Spleen (tissue), 11 donors: ENCODE measurements at regions not wholly inside any gene's neighbourhood (a gene's known extent, or its start where the extent isn't known, plus 50 kb on each side); places are given as distances from the start of the nearest gene placed in this dataset.

ENCODE experiments used
- DNase-seq: peaks from one replicate; pipeline ENCODE4 v3.0.0-alpha.2; 2020
- H3K27ac ChIP-seq, 8 donors: fragments of 200-600 bp; sonication (generic) in 7 of 8; 1 replicate in 4 of 8; 2 replicates in 4 of 8; pipeline versions ENCODE4 v1.5.0 to v1.8.0; 2016 to 2021; ENCODE audit warnings: inconsistent platforms in 4 of 8, mild to moderate bottlenecking in 4 of 8, moderate library complexity in 1 of 8
- H3K27me3 ChIP-seq, 7 donors: fragments of 200-600 bp; sonication (generic) in 6 of 7; replicated peaks in 1 of 7; 1 replicate in 4 of 7; 2 replicates in 3 of 7; pipeline versions ENCODE4 v1.5.0 to v1.8.0; 2016 to 2021; ENCODE audit warnings: inconsistent platforms in 3 of 7, mild to moderate bottlenecking in 1 of 7
- H3K36me3 ChIP-seq, 6 donors: fragments of 200-600 bp; sonication (generic) in 5 of 6; 1 replicate in 4 of 6; 2 replicates in 2 of 6; pipeline versions ENCODE4 v1.5.0 to v1.8.0; 2016 to 2021; ENCODE audit warnings: inconsistent platforms in 2 of 6
- H3K4me1 ChIP-seq, 6 donors: fragments of 200-600 bp; sonication (generic) in 5 of 6; 1 replicate in 3 of 6; 2 replicates in 3 of 6; pipeline versions ENCODE4 v1.5.0 to v1.8.0; 2016 to 2021; ENCODE audit warnings: inconsistent platforms in 3 of 6
- H3K4me3 ChIP-seq, 8 donors: fragments of 200-600 bp; sonication (generic) in 7 of 8; 1 replicate in 4 of 8; 2 replicates in 4 of 8; pipeline versions ENCODE4 v1.5.0 to v1.8.0; 2016 to 2021; ENCODE audit warnings: inconsistent platforms in 4 of 8, mild to moderate bottlenecking in 4 of 8, moderate library complexity in 2 of 8
- H3K9me3 ChIP-seq, 8 donors: fragments of 200-600 bp; sonication (generic) in 7 of 8; 1 replicate in 4 of 8; 2 replicates in 4 of 8; pipeline versions ENCODE4 v1.5.0 to v1.8.0; 2016 to 2021; ENCODE audit warnings: inconsistent platforms in 4 of 8
- POLR2A ChIP-seq, 3 donors: fragments of 450-650 bp; IDR thresholded peaks; one replicate each; pipeline ENCODE4 v1.5.1; 2017; ENCODE audit warnings: antibody characterized with exemption in 3 of 3, mild to moderate bottlenecking in 1 of 3
- POLR2AphosphoS5 ChIP-seq, 3 donors: sonication (generic); formaldehyde crosslinking; IDR thresholded peaks; one replicate each; pipeline ENCODE4 v1.5.1; 2017; ENCODE audit warnings: antibody characterized with exemption in 3 of 3
- WGBS, 5 donors: extraction: QIAGEN DNeasy Blood & Tissue Kit in 3 of 5; methylation state at CpG; one replicate each; pipeline versions ENCODE4 v1.1.5 to v1.1.7; 2013 to 2018; 5-methylcytosine and 5-hydroxymethylcytosine counted together
- intact Hi-C: fragments of 100-400 bp; cut with DNase I; formaldehyde crosslinking; loops from one replicate; pipeline ENCODE4 v1.15.0; 2023; ENCODE audit warnings: low total_unique reads
- TF ChIP-seq, protein P1 (sequence below), 11 experiments: fragments of 200-600 bp in 7 of 11; fragments of 450-650 bp in 4 of 11; sonication (generic) in 4 of 11; IDR thresholded peaks in 8 of 11; conservative IDR thresholded peaks in 3 of 11; 1 replicate in 7 of 11; 2 replicates in 4 of 11; pipeline versions ENCODE4 v1.4.0 to v1.8.0; 2016 to 2021; ENCODE audit warnings: antibody characterized with exemption in 11 of 11, inconsistent platforms in 4 of 11, mild to moderate bottlenecking in 1 of 11
- donor health status: healthy with polysubstance abuse.
- donor health status: DM: no; HTN: no; CAD: no; lungs with moderate emphysema.
- donor health status: DM: no; HTN: no; CAD: no.
- donor health status: Bipolar disorder and iron deficiency.
- donor health status: healthy.
- donor health status: DM: no; HTN: no; CAD: no.
- donor health status: DM: yes; HTN: yes; CAD: no.

DNA sequence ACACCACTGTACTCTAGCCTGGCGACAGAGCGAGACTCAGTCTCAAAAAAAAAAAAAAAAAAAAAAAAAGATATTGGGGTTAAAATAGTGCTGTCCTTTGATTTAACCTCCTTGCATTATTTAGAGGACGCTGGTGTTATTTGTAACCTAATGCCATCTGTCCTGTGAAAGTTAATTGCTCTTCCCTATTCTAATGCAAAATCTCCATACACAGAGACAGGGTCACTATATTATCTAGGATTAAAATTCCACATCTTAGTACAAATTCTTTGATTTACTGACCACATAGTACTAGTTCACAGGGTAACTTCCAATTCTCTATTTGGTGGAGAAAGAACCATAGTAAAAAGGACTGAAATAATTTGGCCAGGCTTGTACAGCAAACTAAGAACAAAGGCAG is 184.2 kb upstream of the STEAP4 start:
- intact Hi-C loops, result no loop called here
- Histone ChIP-seq H3K27me3 (no peaks in the 10 kb centered on the region), H3K4me3 (no peak overlapping the region), H3K9me3 (no peaks in the 10 kb centered on the region), H3K27ac (no peak overlapping the region), H3K36me3 (no peaks in the 10 kb centered on the region), H3K4me1 (no peaks in the 10 kb centered on the region)
- TF ChIP-seq POLR2AphosphoS5 (IDR thresholded peaks at IDR 0.05), result no peak
- TF ChIP-seq POLR2A (IDR thresholded peaks at IDR 0.05), result no peak
- TF ChIP-seq, protein P1, sequence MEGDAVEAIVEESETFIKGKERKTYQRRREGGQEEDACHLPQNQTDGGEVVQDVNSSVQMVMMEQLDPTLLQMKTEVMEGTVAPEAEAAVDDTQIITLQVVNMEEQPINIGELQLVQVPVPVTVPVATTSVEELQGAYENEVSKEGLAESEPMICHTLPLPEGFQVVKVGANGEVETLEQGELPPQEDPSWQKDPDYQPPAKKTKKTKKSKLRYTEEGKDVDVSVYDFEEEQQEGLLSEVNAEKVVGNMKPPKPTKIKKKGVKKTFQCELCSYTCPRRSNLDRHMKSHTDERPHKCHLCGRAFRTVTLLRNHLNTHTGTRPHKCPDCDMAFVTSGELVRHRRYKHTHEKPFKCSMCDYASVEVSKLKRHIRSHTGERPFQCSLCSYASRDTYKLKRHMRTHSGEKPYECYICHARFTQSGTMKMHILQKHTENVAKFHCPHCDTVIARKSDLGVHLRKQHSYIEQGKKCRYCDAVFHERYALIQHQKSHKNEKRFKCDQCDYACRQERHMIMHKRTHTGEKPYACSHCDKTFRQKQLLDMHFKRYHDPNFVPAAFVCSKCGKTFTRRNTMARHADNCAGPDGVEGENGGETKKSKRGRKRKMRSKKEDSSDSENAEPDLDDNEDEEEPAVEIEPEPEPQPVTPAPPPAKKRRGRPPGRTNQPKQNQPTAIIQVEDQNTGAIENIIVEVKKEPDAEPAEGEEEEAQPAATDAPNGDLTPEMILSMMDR (IDR thresholded peaks at IDR 0.05 in 8 of 11, conservative IDR thresholded peaks at IDR 0.05 in 3 of 11), result no peak
- 73 to 85% (median 82%) methylated on average over 3 of the region's 3 CpGs for whole genome bisulfite sequencing, 5 donors
- DNase-seq, result no peak

DNA sequence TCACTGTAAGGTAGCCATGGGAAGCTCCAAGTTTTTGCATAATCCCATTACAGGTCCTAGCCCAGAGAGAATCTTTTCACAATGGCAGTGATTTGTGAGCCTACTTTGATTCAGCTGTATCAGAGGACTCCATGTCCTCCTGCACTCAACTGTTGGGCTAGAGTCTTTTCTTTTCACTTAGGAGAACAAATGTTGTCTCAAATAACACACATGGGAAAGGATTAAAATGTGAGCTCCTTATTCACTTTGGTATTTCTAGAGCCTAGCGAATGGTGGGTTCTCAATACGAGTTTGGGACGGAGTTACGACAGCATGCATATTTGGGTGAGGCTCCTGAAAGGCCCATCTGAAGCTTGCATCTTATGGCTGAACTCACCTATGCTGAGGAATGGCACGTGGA is 183.5 kb upstream of the STEAP4 start:
- intact Hi-C loops, result no loop called here
- Histone ChIP-seq H3K4me3 (no peak overlapping the region), H3K4me1 (no peaks in the 10 kb centered on the region), H3K36me3 (no peaks in the 10 kb centered on the region), H3K27me3 (no peaks in the 10 kb centered on the region), H3K9me3 (no peaks in the 10 kb centered on the region), H3K27ac (no peak overlapping the region)
- 80 to 92% (median 89%) methylated on average over 5 of the region's 5 CpGs for WGBS, 5 donors
- no peak for TF ChIP-seq POLR2A (IDR thresholded peaks at IDR 0.05)
- no peak for TF ChIP-seq POLR2AphosphoS5 (IDR thresholded peaks at IDR 0.05)
- DNase-seq, result no peak

DNA sequence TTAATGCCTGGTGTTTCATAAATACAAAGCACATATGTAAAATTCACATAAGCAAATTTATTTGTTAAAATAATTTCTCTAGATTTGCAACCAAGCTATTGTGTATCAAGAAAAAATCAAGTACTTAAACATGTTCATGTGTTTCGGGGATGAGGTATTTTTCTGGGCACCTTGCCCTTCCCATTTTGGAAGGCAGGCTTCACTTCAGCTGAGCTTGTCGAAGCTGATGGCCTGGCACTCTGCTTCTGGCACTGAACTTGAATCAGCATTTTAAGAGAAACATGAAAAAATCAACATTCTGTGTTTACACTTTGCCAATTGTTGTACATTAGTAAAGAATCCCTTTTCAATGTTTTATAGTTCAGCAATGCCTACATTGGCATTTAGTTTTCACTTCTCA is 179.1 kb upstream of the STEAP4 start:
- WGBS, 5 donors, result 65 to 91% (median 77%) methylated on average over 2 of the region's 2 CpGs
- Histone ChIP-seq H3K36me3 (no peaks in the 10 kb centered on the region), H3K4me3 (no peak overlapping the region), H3K4me1 (no peaks in the 10 kb centered on the region), H3K27me3 (no peaks in the 10 kb centered on the region), H3K9me3 (no peaks in the 10 kb centered on the region), H3K27ac (no peak overlapping the region)
- no peak for DNase-seq
- intact Hi-C loops, result no loop called here
- no peak for TF ChIP-seq POLR2A (IDR thresholded peaks at IDR 0.05)
- TF ChIP-seq, protein P1 (IDR thresholded peaks at IDR 0.05 in 8 of 11, conservative IDR thresholded peaks at IDR 0.05 in 3 of 11), result no peak
- TF ChIP-seq POLR2AphosphoS5 (IDR thresholded peaks at IDR 0.05), result no peak

DNA sequence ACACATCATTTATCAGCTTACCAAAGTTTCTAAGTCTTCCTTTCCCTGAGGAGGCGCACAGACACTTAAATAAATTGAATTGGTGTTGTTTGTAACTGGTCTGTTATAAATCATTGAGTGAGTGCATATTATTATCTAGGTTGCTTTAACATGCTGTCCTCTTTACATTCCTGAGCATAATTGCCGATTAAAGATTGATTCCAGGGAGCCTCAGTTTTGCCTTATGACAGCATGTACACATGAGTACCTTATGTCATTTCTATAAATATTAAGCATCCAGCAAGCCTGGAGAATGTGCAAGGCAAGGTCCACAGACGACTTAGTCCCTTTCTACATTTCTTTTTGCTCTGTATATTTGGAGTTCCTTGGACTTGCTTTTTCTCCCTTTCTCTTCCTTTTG is 177.9 kb upstream of the STEAP4 start:
- TF ChIP-seq POLR2A (IDR thresholded peaks at IDR 0.05) (no peak), POLR2AphosphoS5 (IDR thresholded peaks at IDR 0.05) (no peak)
- TF ChIP-seq, protein P1 (IDR thresholded peaks at IDR 0.05 in 8 of 11, conservative IDR thresholded peaks at IDR 0.05 in 3 of 11), result no peak
- no peaks in the 10 kb centered on the region for H3K27me3 ChIP-seq
- intact Hi-C loops, result no loop called here
- no peaks in the 10 kb centered on the region for H3K9me3 ChIP-seq
- no peak for DNase-seq
- WGBS, 5 donors, result 71 to 83% (median 81%) methylated on average over 3 of the region's 3 CpGs
- H3K27ac ChIP-seq, result no peak overlapping the region
- H3K36me3 ChIP-seq, result no peaks in the 10 kb centered on the region
- H3K4me1 ChIP-seq, result no peaks in the 10 kb centered on the region
- no peak overlapping the region for H3K4me3 ChIP-seq

DNA sequence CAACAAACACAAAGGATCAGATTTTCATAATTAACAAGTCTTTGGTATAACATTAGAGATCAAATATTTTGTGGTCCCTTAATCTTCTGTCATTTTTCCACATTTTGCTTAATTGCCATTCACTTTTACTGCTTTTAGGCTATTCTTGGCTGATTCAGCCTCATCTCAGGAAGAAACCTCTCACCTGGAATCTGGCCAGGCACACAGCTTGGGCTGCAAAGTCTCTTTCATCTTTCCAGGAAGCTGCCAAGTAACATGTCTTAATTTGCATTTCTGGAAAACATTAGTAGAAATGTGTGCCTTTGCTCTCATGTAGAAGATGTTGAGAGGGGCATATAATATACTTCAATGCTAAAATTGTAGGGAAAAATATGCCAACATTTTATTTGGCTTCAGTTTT is 174.2 kb upstream of the STEAP4 start:
- intact Hi-C loops, result no loop called here

More for the DNA sequence above, 174.2 kb upstream of the STEAP4 start:
- H3K4me1 ChIP-seq, result no peaks in the 10 kb centered on the region
- DNase-seq, result no peak
- H3K27ac ChIP-seq, result no peak overlapping the region
- TF ChIP-seq POLR2AphosphoS5 (IDR thresholded peaks at IDR 0.05) (no peak), POLR2A (IDR thresholded peaks at IDR 0.05) (no peak)
- TF ChIP-seq, protein P1 (IDR thresholded peaks at IDR 0.05 in 8 of 11, conservative IDR thresholded peaks at IDR 0.05 in 3 of 11), result no peak
- H3K27me3 ChIP-seq, result no peaks in the 10 kb centered on the region
- no peak overlapping the region for H3K4me3 ChIP-seq
- H3K9me3 ChIP-seq, result no peaks in the 10 kb centered on the region
- no peaks in the 10 kb centered on the region for H3K36me3 ChIP-seq
